Brain microvascular endothelial cell (primary cell): ENCODE measurements at regions not wholly inside any gene's neighbourhood (a gene's known extent, or its start where the extent isn't known, plus 50 kb on each side); places are given as distances from the start of the nearest gene placed in this dataset.

Experiments
- DNase-seq: peaks from one replicate; pipeline ENCODE4 v3.0.0-alpha.2; 2020
- H3K27ac ChIP-seq: fragments of 250-450 bp; sonication (Bioruptor Pico); 2 replicates; pipeline ENCODE4 v1.5.1; 2020; ENCODE audit warnings: mild to moderate bottlenecking, moderate library complexity
- H3K27me3 ChIP-seq: fragments of 250-450 bp; sonication (Bioruptor Pico); replicated peaks from 2 replicates; pipeline ENCODE4 v1.5.1; 2020; ENCODE audit warnings: mild to moderate bottlenecking
- H3K36me3 ChIP-seq: fragments of 250-450 bp; sonication (Bioruptor Pico); replicated peaks from 2 replicates; pipeline ENCODE4 v1.5.1; 2020; ENCODE audit warnings: mild to moderate bottlenecking
- H3K4me3 ChIP-seq: 2 replicates; pipeline ENCODE4 v1.5.1; 2011; ENCODE audit warnings: low read depth, mild to moderate bottlenecking, control low read depth, low read length, moderate library complexity
- in situ Hi-C: cut with HindIII; loops from 2 replicates; pipeline ENCODE4 v1.10.0; 2017; ENCODE audit warnings: low sequenced_read_pairs, low pct_ligation_motif_present
- TF ChIP-seq, protein P1 (sequence below): IDR thresholded peaks from 2 replicates; pipeline ENCODE4 v1.5.1; 2011; ENCODE audit warnings: low read depth, mild to moderate bottlenecking, moderate library complexity, low read length, control low read depth, inconsistent platforms; ENCODE audit errors: missing control alignments

- no peak overlapping the region for H3K27ac ChIP-seq
- in situ Hi-C loops = no loop called here
- no peak overlapping the region for H3K4me3 ChIP-seq
- no peak for DNase-seq
- H3K27me3 ChIP-seq = no peaks in the 10 kb centered on the region
- H3K36me3 ChIP-seq = no peaks in the 10 kb centered on the region
- TF ChIP-seq, protein P1, sequence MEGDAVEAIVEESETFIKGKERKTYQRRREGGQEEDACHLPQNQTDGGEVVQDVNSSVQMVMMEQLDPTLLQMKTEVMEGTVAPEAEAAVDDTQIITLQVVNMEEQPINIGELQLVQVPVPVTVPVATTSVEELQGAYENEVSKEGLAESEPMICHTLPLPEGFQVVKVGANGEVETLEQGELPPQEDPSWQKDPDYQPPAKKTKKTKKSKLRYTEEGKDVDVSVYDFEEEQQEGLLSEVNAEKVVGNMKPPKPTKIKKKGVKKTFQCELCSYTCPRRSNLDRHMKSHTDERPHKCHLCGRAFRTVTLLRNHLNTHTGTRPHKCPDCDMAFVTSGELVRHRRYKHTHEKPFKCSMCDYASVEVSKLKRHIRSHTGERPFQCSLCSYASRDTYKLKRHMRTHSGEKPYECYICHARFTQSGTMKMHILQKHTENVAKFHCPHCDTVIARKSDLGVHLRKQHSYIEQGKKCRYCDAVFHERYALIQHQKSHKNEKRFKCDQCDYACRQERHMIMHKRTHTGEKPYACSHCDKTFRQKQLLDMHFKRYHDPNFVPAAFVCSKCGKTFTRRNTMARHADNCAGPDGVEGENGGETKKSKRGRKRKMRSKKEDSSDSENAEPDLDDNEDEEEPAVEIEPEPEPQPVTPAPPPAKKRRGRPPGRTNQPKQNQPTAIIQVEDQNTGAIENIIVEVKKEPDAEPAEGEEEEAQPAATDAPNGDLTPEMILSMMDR = no peak
Observed at GRCh38 chr7:115223959-115224358, 302.1 kb downstream of the MDFIC start.

DNA sequence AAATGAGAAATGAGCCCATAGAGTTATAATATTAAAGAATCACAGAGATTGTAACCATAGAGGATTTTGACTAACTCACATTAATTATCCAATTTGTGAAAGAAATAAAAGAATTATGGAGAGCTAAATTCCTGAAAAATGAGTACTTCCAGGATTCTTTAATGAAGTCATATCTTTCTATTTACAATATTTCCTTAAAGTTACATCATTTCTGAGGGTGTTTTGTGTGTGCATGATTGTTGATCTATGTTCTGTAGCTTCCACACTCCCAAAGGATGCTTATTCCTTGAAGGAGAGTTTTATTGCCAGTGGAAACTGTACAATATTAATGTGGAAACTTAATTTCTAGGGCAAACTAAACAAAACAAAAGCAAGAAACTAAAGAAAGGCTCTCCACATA lies 299.6 kb downstream of the MDFIC start:
- Histone ChIP-seq H3K36me3 (no peaks in the 10 kb centered on the region), H3K27me3 (no peaks in the 10 kb centered on the region), H3K4me3 (no peak overlapping the region), H3K27ac (no peak overlapping the region)
- no peak for DNase-seq
- TF ChIP-seq, protein P1 = no peak
- in situ Hi-C loops = no loop called here

GRCh38 chr7:115218076-115218475 lies 296.2 kb downstream of the MDFIC start:
- Histone ChIP-seq H3K27ac (no peak overlapping the region), H3K27me3 (no peaks in the 10 kb centered on the region), H3K4me3 (no peak overlapping the region), H3K36me3 (no peaks in the 10 kb centered on the region)
- DNase-seq = no peak
- in situ Hi-C loops = no loop called here
- TF ChIP-seq, protein P1 = no peak

DNA sequence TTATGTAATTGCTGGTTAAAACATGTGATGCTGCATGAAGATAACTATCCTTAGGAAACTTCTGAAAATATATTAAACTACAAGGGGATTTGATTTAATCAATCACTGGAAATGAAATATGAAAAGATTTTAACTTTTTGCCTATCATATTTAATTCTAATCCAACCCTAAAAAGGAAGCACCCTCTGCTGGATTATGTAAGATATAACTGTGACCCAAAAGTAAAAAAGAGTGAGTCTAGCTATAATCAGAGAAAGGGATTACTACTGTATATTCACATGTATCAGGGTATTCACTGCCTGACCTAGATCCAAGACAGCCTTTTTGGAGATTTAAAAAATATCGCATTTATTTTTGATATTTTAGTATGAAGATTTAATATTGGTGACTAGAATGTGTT lies 295.5 kb downstream of the MDFIC start:
- Histone ChIP-seq H3K36me3 (no peaks in the 10 kb centered on the region), H3K4me3 (no peak overlapping the region), H3K27me3 (no peaks in the 10 kb centered on the region), H3K27ac (no peak overlapping the region)
- TF ChIP-seq, protein P1 = no peak
- DNase-seq = no peak
- in situ Hi-C loops = no loop called here

- Histone ChIP-seq H3K27ac (no peak overlapping the region), H3K4me3 (no peak overlapping the region), H3K36me3 (no peaks in the 10 kb centered on the region), H3K27me3 (no peaks in the 10 kb centered on the region)
- in situ Hi-C loops = no loop called here
- TF ChIP-seq, protein P1 = no peak
- DNase-seq = no peak
Observed at GRCh38 chr7:115216652-115217051, 294.8 kb downstream of the MDFIC start.

DNA sequence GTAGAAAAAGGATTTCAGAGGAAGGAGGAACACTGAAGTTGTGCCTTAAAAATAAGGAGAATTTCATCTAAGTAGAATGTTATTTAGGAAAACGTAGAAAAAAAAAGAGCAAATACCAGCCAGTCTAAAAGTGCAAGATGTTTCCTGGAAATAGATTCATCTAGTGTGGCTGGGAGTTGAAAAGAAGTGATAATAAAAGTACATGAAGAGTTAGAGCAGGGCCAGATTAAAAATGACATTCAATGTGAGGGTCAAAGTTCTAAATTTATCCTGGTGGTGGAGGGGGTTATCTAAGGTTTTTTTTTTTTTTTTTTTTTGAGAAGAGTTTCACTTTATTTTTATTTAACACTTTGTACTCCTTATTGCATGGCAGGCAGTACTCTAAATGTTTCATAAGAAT lies 289.3 kb downstream of the MDFIC start:
- Histone ChIP-seq H3K27ac (no peak overlapping the region), H3K4me3 (no peak overlapping the region), H3K36me3 (no peaks in the 10 kb centered on the region), H3K27me3 (no peaks in the 10 kb centered on the region)
- TF ChIP-seq, protein P1 = no peak
- in situ Hi-C loops = no loop called here
- DNase-seq = no peak
